HG03097 (cell line): ENCODE measurements at regions not wholly inside any gene's neighbourhood (a gene's known extent, or its start where the extent isn't known, plus 50 kb on each side); places are given as distances from the start of the nearest gene placed in this dataset.
"Not testable (repeated sequence)": the region's sequence is repeated elsewhere in the genome, so short reads cannot be mapped to it uniquely, and the experiment has no call there.

Source experiments
- ATAC-seq: cut with Tn5 transposase; IDR thresholded peaks from one replicate; pipeline ENCODE4 v1.9.1; 2021; ENCODE audit not compliant: unreplicated experiment, low FRiP score

- ATAC-seq: not testable (repeated sequence)
These were observed 50.8 kb upstream of the GRIN2B start for GRCh38 chr12:14032191-14032590.

- no peak for ATAC-seq
These were observed 62.4 kb upstream of the GRIN2B start for GRCh38 chr12:14043776-14044175.

- ATAC-seq: no peak
These were observed 67.6 kb upstream of the GRIN2B start for GRCh38 chr12:14048941-14049545.

GRCh38 chr12:14057895-14058294 lies 76.5 kb upstream of the GRIN2B start:
- no peak for ATAC-seq

- ATAC-seq: no peak
These were observed 77.3 kb upstream of the GRIN2B start for GRCh38 chr12:14058717-14059116.

GRCh38 chr12:14059548-14059947 lies 78.1 kb upstream of the GRIN2B start:
- ATAC-seq: no peak

- no peak for ATAC-seq
These were observed 84.2 kb upstream of the GRIN2B start for GRCh38 chr12:14065616-14066015.

GRCh38 chr12:14066021-14066420 lies 84.6 kb upstream of the GRIN2B start:
- ATAC-seq: no peak

GRCh38 chr12:14068961-14069360 lies 87.6 kb upstream of the GRIN2B start:
- no peak for ATAC-seq

GRCh38 chr12:14071833-14072232 lies 90.4 kb upstream of the GRIN2B start:
- ATAC-seq: no peak

- no peak for ATAC-seq
These were observed 91.6 kb upstream of the GRIN2B start for GRCh38 chr12:14072987-14073386.

GRCh38 chr12:14075797-14076393 lies 94.5 kb upstream of the GRIN2B start:
- ATAC-seq: no peak

- no peak for ATAC-seq
These were observed 95.1 kb upstream of the GRIN2B start for GRCh38 chr12:14076538-14076937.

GRCh38 chr12:14086838-14087237 lies 105.4 kb upstream of the GRIN2B start:
- no peak for ATAC-seq

GRCh38 chr12:14099994-14100393 lies 118.6 kb upstream of the GRIN2B start:
- no peak for ATAC-seq

GRCh38 chr12:14101556-14101955 lies 120.2 kb upstream of the GRIN2B start:
- ATAC-seq: not testable (repeated sequence)

GRCh38 chr12:14111230-14111865 lies 129.9 kb upstream of the GRIN2B start:
- ATAC-seq: peak; percentile 85

GRCh38 chr12:14113031-14113430 lies 131.6 kb upstream of the GRIN2B start:
- no peak for ATAC-seq

GRCh38 chr12:14126692-14127091 lies 145.3 kb upstream of the GRIN2B start:
- no peak for ATAC-seq

GRCh38 chr12:14129611-14130195 lies 148.3 kb upstream of the GRIN2B start:
- no peak for ATAC-seq

- ATAC-seq: no peak
These were observed 154.6 kb upstream of the GRIN2B start for GRCh38 chr12:14135996-14136395.

GRCh38 chr12:14138495-14138894 lies 157.1 kb upstream of the GRIN2B start:
- no peak for ATAC-seq
